ENCODE measurements at regions not wholly inside any gene's neighbourhood (a gene's known extent, or its start where the extent isn't known, plus 50 kb on each side); places are given as distances from the start of the nearest gene placed in this dataset.

DNA sequence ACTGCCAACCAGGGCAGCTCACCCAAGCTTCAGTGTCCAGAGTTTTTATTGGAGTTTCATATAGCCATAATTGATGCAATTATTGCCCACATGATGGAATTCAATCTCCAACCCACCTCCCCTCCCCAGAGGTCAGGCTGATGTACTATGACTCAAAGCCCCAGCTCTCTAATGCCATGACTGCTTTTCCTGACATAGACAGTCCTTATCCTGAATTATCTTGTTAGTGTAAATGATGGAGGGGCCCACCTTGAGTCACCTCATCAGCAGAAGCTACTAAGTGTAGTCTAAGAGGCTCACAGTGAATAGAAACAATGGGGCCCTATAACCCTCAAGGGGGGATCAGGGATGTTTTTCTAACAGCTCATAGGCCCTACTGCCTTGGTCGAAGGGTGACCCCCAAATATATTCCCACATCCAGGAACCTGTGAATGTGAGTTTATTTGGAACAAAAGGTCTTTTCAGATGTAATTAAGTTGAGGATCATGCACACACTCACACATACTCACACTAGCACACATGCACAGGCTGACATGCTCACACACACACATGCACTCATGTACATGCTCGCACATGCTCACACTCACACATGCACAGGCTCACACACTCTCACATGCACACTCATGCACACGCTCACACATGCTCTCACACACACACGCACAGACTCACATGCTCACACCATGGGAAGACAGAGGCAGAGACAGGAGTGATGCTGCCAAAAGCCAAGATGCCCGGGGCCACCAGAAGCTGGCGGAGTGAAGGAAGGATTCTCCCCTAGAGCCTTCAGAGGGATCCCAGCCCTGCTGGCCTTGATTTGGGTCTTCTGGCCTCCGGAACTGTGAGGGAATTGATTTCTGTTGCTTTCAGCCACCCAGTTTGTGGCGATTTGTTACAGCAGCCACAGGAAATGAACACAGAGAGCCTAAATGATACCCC lies 131.2 kb upstream of the SMAD3 start:
- no peak for DNase-seq

- DNase-seq, result no peak
Observed at GRCh38 chr15:66934868-66935520, 130.4 kb upstream of the SMAD3 start.

GRCh38 chr15:66935688-66936087 lies 129.7 kb upstream of the SMAD3 start:
- DNase-seq, result no peak

DNA sequence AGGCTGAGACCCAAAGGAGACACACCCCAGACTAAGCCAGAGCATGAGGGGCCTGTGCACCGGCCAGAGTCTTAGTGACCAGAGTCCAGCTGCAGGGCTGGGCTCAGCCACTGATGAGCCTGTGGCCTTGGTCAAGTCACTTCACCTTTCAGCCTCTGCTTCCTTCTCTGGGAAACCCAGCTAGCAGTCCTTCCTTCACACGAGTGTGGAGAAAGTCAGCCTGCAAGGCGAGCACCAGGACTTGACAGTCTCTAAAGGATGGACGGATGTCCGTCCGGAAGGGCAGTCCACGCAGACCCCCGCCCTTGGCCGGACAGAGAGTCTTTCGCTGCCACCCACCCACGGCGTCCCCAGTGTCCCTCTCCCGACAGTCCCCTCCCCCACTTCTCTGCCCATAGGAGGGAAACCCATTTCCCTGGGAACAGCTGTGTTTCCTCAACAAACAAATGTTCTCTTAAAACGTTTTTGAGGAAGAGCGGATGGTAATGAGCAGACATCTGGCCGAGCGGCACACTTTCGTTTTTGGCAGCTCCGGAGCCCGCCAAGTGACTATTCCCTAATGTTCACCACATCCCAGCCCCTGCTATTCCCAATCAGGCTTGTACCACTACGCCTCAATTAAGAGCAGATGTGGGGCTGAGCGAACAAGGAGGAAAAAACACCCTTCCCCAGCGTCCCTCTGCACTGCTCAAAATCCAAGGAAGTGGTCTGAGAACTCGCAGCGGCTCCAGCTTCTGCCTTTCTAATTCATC lies 129.1 kb upstream of the SMAD3 start:
- DNase-seq, result no peak

DNA sequence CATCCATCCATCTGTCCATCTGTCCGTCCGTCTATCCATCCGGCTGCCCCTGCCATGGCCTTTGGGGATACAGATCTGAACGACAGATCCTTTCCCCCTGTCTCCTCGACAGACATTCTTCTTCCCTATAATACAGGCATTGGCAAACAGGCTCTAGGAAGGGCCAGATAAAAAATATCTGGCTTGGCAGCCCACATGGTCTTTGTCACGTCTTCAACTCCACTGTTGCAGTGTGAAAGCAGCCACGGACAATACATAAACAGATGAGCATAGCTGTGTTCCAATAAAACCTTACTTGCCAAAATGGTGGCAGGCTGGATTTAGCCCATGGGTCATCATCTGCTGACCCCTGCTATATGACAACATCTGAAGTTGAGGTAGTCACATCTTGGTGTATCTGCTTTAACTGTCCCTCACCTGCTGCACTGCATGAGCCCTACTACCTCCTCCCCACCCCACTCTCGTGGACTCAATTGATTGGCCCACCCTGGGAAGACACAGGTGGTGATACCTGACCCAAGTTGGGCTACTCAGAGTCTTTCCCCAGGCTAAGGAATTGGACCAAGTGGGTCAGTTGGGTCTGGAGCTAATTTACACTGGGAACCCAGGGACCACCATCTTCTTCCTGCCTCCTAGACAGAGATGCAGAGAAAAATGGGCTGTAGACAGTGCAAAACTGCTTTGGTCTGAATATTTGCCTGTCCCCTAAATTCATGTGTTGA lies 128.4 kb upstream of the SMAD3 start:
- no peak for DNase-seq

DNA sequence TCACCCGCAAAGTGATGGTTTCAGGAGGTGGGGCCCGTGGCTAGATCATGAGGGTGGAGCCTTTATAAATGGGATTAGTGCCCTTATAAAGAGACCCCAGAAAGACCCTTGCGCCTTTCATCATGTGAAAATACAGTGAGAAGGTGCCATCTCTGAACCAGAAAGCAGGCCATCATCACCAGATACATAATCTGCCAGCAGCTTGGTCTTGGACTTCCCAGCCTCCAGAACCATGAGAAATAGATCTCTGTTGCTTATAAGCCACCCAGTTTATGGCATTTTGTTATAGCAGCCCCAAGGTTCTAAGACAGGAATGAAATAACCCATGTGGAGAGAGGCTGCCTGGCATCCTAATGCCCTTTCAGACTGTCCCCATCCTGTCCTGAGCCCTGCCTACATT lies 127.8 kb upstream of the SMAD3 start:
- DNase-seq, result no peak

- DNase-seq, result no peak
Observed at GRCh38 chr15:66938114-66938830, 127.1 kb upstream of the SMAD3 start.

DNA sequence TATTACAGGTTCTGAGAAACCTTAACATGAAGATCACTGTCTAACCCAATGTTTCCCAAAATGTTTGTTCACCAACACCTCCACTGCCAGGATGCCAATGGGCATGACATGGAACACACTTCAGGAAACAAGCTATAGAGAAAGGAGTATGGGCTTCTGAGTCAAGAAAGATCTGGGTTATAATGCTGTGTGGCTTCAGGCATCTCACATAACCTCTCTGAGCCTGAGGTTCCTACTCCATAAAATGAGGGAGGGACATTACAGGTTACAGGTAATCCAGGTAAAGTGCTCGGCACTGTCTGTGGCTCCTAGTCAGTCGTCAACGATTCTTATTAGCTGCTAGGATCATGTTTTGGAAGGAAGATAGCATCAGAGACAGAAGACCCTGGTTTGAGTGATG lies 126.4 kb upstream of the SMAD3 start:
- no peak for DNase-seq

DNA sequence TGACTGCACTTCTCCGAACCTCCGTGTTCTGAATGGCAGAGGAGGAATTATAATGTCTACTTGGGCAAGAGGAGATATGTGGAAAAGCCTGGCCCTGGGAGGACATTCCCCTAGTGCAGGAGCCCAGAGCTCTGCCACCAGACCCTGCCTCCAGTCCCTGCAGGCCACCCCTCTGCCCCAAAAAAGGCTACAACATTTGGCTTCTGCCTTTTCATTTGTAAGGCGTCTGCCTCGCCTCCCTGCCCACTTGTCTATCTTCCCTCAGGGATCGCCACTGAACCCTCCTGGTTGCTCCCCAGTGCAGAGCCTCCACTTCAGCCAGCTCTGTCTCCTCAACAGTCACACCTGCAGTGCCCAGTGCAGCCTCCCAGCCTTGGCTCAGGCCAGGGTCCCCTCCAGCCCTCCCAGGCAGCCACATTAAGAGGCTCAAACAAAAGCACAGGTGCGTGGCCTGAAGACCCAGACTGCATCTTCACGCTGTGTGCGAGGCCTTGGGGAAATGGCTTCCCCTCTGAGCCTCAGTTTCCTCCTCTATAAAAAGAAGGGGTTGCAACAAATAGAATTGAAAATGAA lies 125.9 kb upstream of the SMAD3 start:
- no peak for DNase-seq

DNA sequence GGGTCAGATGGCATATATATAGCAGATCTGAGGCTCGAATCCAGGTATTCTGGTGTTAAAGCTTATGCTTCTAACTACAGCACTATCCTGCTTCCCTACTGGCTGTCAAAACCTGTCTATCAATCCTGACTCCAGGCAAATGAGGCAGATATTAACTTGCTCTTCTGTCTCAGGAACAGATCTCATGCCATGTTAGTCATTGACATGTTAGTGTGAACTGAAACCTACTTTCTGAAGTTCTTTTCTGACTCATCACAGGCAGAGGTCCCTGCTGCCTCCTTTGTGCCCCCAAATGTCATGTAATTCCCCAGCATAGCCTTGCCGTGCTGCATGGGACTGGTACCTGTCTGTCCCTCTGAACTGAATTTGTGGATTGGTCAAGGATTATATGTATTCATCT lies 125.0 kb upstream of the SMAD3 start:
- DNase-seq, result no peak

GRCh38 chr15:66941108-66941711 lies 124.2 kb upstream of the SMAD3 start:
- DNase-seq, result no peak

DNA sequence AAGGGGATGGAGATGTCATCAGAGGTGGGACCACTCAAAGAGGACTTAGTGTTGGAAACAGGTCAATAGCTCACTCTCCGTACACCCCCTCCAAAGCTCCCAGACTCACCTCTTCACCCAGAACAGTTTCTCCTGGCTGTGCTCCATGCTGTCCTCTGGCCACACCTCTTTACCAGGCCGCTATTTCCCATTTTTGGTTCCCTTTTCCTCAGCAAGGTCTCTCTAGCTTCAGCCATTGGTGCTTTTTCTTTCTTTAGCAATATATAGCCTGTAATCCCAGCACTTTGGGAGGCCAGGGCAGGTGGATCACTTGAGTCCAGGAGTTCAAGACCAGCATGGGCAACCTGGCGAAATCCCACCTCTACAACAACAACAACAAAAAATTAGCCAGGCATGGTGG lies 123.6 kb upstream of the SMAD3 start:
- DNase-seq, result peak; percentile 56 to 60

DNA sequence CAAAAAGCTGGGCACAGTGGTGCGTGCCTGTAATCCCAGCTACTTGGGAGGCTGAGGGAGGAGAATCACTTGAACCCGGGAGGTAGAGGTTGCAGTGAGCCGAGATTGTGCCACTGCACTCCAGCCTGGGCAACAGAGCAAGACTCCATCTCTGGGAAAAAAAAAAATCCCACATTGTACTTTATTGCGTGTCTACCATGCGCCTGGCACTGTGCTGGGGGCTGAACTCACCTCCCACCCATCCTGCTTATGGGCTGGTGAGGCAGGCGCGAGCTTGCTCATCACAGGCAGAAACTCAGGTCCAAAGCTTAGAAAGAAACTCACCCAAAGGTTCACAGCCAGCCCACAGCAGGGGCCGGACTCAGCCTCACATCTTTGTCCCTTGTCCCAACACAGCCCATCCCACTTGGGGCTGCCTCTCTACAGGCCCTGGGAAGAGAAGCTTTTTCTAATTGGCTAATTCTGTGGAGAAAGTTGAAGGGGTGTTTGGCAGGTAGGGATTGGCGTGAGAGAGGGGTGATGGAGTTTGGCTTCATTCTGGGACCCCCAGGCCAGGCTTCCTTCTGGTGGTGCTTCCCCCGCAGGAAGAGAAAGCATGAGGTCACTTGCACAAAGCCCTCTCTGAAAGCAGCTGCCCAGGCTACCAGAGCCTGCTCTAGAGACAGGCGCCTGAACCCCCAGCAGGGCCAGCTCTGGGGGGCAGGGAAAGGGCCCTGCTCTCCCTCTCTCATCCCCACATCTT lies 122.6 kb upstream of the SMAD3 start:
- DNase-seq, result no peak

DNA sequence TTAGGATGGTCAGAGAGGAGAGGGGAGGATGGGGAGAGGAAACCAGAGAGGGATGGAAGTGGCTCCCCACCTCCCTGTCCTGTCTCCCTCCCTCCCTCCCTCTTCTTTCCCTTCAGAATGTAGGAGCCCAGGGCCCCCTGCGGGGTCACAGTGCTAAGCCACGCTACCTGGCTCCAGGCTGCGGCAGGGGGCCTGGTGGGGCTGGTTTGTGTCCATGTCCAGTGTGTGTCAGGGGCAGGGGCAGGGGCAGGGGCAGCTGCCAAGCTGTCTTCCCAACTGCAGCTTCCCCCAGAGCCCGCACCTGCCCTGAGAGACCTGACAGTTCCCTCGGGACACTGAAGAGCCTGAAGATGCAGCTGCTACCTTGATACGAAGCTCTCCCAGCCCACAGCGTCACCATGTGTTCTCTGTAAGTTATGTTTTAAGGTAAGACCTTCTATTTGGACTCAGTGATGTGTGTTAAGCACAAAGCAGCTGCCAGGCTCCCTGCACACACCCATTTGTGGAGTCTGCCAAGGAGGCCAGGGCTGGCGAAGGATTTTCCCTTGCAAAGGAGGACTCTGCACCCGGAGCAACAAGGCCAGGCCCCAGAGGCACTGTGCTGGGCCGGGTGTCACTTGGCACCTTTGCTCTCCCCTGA lies 121.8 kb upstream of the SMAD3 start:
- DNase-seq, result no peak

GRCh38 chr15:66944121-66944520 lies 121.3 kb upstream of the SMAD3 start:
- no peak for DNase-seq

GRCh38 chr15:66945286-66945685 lies 120.1 kb upstream of the SMAD3 start:
- no peak for DNase-seq

DNA sequence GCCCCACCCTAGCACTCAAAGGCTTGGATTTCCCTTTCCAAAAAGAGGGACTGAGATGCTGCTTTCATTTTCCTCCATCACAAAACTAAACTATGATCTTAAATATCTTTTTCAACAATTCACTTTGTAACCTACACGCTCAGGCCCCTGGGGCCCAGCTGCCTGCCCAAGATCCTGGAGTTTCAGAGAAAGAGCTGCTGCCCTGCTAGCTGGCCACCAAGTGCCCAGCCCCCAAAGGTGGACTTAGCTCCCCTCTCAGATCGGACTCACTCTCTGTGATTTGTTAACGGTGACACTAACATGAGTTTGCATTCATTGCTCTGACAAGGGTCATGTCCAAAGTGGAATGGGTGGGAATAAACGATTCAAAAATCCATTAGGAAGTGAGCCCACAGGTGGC lies 119.6 kb upstream of the SMAD3 start:
- no peak for DNase-seq

DNA sequence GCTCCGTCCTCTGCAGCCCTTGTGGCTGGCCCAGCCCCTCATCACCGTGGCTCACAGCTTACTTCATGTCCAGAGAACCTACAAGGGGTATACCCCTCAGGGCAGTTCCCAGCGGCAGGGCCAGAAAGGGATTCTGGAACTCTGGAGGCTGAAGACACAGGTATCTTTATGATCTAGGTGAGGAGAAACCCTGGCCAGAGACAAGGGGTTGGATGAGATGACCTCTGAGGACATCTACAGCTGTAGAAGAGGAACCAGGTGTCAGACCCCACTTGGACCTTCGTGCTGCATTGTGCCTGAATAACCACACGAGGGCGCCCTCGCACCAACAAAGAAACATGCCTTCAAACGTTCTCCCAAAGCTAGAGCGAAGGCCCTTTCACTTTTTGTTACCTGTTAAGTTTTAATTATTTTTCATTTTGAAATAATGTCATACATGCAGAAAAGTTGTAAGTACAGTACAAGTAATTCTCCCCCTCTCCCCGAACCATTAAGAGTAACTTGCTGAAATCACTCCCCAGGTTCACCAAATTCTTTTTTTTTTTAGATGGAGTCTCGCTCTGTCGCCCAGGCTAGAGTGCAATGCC lies 118.7 kb upstream of the SMAD3 start:
- DNase-seq, result peak; percentile 47 to 90

DNA sequence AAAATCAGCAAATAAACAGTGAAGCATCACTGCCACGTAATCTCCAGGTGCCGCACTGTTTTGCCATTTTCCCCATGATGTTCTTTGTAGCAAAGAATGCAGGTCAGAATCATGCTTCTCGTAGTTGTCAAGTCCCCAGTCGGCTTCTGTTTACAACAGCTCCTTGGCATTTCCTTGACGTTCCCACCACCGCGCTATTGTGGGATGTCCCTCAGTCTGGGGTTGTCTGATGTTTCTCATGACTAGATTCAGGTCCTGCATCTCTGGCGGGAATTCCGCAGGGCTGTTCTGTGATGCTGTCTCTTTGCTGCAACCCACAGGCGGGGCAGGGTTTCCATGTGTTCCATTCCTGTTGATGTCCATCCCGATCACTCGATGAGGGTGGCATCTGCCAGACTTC lies 117.9 kb upstream of the SMAD3 start:
- no peak for DNase-seq

DNA sequence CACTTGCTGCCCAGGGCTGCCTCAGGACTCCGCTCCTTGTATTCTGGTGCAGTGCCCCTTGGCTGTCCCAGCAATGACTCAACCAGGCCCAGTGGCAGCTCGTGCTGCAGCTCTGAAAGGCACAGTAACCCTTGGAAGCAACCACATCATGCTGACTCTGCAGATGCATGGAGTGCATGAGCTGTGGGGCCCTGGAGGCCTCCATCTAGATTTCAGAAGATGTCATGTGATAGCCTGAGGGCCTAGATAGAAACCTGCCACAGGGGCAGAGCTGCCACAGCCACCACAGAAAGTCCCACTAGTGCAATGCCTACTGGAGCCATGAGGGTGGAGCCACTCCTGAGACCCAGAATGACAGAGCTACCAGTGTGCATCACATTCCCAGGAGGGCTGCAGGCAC lies 117.1 kb upstream of the SMAD3 start:
- DNase-seq, result no peak
